ENCODE measurements at regions not wholly inside any gene's neighbourhood (a gene's known extent, or its start where the extent isn't known, plus 50 kb on each side); places are given as distances from the start of the nearest gene placed in this dataset.
"Not testable (repeated sequence)": the region's sequence is repeated elsewhere in the genome, so short reads cannot be mapped to it uniquely, and the experiment has no call there.

DNA sequence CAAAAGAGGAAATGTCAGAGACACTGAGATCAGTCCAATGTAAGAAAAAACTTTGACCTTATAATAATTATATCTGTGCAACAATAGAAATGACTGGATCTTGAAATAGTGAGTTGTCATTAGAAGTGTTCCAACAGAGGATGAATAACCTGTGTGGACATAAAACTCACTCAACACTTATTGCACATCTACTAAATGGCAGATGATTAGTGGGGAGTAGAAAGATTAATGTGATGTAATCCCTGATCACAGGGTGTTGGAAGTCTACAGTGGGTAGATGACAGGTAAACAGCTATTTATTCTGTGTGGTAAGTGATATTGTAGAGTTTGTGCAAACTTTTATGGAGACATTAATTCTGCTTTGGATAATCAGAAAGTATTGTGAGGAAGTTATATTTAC is 177.3 kb upstream of the HMHB1 start:
- no peak overlapping the region for H3K4me3 ChIP-seq (ENCODE audit: low read depth, low read length)
- TF ChIP-seq, protein P1, sequence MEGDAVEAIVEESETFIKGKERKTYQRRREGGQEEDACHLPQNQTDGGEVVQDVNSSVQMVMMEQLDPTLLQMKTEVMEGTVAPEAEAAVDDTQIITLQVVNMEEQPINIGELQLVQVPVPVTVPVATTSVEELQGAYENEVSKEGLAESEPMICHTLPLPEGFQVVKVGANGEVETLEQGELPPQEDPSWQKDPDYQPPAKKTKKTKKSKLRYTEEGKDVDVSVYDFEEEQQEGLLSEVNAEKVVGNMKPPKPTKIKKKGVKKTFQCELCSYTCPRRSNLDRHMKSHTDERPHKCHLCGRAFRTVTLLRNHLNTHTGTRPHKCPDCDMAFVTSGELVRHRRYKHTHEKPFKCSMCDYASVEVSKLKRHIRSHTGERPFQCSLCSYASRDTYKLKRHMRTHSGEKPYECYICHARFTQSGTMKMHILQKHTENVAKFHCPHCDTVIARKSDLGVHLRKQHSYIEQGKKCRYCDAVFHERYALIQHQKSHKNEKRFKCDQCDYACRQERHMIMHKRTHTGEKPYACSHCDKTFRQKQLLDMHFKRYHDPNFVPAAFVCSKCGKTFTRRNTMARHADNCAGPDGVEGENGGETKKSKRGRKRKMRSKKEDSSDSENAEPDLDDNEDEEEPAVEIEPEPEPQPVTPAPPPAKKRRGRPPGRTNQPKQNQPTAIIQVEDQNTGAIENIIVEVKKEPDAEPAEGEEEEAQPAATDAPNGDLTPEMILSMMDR (IDR thresholded peaks at IDR 0.05; ENCODE audit: low read depth, low read length, missing control alignments): no peak
- no peak for DNase-seq (ENCODE audit: low read depth)

DNA sequence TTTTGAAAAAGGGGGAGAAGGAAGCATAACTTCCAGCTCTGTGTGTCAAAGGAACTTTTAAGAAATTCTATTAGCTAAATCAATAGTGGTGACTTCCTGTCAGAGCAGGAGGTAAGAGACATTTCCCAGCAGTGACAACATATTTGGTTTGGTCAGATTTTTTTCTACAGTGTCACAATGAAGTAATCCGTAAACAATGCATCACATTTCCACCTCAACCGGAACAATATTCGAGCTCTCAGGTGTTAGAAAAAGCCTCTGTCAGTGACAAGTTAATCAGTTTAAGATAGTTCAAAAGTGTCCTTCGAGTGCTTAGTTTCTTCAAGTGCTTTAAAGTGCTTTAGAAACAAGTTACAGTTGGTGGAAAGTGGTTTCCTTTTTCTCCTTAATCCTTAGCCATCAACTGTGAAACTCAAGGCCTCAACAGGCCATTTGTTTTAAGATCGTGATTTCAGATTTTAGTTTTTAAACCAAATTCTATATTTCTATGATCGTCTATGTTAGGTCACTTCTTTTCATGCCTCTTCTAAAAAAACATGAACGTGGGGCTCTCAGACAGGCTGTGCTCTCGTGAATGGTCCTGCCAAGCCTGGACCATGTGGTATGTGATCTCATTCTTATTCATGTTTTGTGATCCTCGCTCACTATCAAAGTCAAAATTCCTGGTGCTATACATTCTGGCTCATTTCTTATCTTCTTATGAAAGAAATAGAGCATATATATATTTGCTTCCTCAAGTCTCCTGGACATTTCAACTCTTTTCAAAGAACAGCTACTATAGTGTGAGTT is 181.9 kb upstream of the HMHB1 start:
- no peak for DNase-seq (ENCODE audit: low read depth)
- no peak overlapping the region for H3K4me3 ChIP-seq (ENCODE audit: low read depth, low read length)
- TF ChIP-seq, protein P1 (IDR thresholded peaks at IDR 0.05; ENCODE audit: low read depth, low read length, missing control alignments): no peak

DNA sequence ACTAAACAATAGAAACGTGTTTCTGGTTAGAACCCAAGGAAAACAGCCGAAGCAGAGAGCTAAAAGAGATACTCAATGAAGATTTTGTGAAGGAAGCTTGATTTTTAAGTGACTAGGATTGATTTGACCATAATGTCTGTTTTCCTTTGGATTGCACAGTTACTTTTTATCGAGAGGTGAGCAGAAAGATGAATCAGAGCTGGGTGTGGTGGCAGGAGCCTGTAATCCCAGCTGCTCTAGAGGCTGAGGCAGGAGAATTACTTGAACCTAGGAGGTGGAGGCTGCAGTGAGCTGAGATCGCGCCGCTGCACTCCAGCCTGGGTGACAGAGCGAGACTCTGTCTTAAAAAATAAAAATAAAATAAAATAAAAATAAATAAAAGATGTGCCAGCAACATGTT is 186.9 kb upstream of the HMHB1 start:
- DNase-seq (ENCODE audit: low read depth): not testable (repeated sequence)

DNA sequence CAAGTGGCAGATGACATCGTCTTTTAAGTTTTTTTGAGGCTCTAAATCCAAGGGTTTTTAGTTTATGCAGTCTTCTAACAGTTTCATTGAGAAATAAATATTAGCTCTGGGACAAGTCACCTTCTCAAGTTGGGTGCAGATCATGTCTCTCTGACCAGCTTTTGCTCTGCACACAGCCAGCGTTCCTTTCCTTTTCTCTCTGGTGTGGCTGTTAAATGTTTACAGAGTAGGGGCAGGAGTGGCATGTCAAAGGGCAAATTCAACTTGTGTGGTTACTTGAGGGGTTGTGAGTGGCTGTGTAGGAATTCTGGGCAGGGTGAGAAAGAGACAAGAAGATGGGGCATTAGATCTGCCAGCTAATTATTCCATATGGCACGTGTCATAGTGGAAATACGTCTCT is 187.5 kb upstream of the HMHB1 start:
- H3K4me3 ChIP-seq (ENCODE audit: low read depth, low read length): no peak overlapping the region
- TF ChIP-seq, protein P1 (IDR thresholded peaks at IDR 0.05; ENCODE audit: low read depth, low read length, missing control alignments): no peak
- no peak for DNase-seq (ENCODE audit: low read depth)

More for the DNA sequence above, 186.9 kb upstream of the HMHB1 start:
- H3K4me3 ChIP-seq (ENCODE audit: low read depth, low read length): not testable (repeated sequence)

DNA sequence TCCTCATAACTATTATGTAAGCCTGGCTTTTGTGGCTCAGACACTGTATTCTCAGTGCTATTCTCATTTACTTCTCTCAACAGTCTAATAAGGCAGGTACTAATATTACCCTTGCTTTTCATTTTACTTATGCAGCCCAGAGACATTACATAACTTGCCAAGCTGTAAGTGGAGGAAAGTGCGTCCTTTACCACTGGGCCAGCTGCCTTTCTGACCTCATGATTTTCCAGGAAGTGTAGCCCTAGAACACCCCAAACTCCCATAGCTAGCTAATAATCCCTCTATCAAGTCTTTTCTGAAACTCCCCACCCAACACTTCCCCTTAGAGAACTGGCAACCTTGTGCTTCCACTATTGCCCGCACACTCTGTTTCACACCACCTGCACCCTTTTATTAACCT is 192.9 kb upstream of the HMHB1 start:
- TF ChIP-seq, protein P1 (IDR thresholded peaks at IDR 0.05; ENCODE audit: low read depth, low read length, missing control alignments): no peak

DNA sequence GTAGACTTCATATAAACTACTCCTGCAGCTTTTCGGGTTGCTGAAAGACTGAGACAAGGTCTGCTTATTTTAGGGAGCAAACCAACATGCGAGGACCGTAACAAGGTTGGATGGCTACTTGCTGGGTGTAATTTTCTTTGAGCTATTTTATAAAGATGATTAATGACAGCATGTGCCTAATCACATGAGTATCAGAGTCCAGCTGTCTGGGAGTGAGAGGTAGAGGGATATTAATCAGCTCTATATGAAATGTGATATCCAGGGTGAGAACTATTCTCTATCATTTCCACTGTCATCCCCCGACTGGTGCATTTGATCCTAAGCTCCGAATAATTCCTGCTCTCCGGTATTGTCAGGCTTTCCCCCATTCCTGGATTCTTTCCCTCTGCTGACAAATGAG is 193.8 kb upstream of the HMHB1 start:
- no peak overlapping the region for H3K4me3 ChIP-seq (ENCODE audit: low read depth, low read length)
- TF ChIP-seq, protein P1 (IDR thresholded peaks at IDR 0.05; ENCODE audit: low read depth, low read length, missing control alignments): no peak
- no peak for DNase-seq (ENCODE audit: low read depth)

More for the DNA sequence above, 192.9 kb upstream of the HMHB1 start:
- H3K4me3 ChIP-seq (ENCODE audit: low read depth, low read length): no peak overlapping the region
- DNase-seq (ENCODE audit: low read depth): no peak

DNA sequence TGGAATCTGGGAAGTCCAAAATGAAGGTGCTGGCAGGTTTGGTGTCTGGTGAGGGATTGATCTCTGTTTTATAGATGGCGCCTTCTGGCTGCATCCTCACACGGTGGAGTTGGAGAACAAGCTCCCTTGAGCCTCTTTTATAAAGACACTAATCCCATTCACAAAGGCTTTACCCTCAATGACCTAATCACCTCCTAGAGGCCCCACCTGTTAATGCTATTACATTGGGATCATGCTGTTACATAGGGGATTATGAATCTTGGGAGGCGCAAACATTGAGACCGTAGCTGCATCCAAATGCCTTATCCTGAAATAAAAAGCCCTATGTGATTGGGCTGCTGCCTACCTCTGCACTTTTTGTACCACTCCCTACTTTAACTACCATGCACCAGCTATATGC is 197.1 kb upstream of the HMHB1 start:
- no peak overlapping the region for H3K4me3 ChIP-seq (ENCODE audit: low read depth, low read length)
- TF ChIP-seq, protein P1 (IDR thresholded peaks at IDR 0.05; ENCODE audit: low read depth, low read length, missing control alignments): no peak
- no peak for DNase-seq (ENCODE audit: low read depth)

Data from GM12864 (cell line).